Activated CD4-positive, alpha-beta T cell treated with anti-CD3 and anti-CD28 coated beads for 4 hours (primary cell): ENCODE measurements at regions not wholly inside any gene's neighbourhood (a gene's known extent, or its start where the extent isn't known, plus 50 kb on each side); places are given as distances from the start of the nearest gene placed in this dataset.
"Not testable (repeated sequence)": the region's sequence is repeated elsewhere in the genome, so short reads cannot be mapped to it uniquely, and the experiment has no call there.

Experiments used
- DNase-seq, 2 donors: peaks; one replicate each; pipeline ENCODE4 v3.0.0-alpha.2; 2020

GRCh38 chr2:37573451-37574388, 97.7 kb downstream of the CDC42EP3 start:
- DNase-seq = no peak

- no peak for DNase-seq
Observed at GRCh38 chr2:37575780-37576179, 95.7 kb downstream of the CDC42EP3 start.

- not testable (repeated sequence) for DNase-seq
Observed at GRCh38 chr2:37576194-37576593, 95.2 kb downstream of the CDC42EP3 start.

GRCh38 chr2:37576831-37577230, 94.6 kb downstream of the CDC42EP3 start:
- DNase-seq = no peak

GRCh38 chr2:37579192-37579713, 92.2 kb downstream of the CDC42EP3 start:
- DNase-seq = no peak

- not testable (repeated sequence) for DNase-seq
Observed at GRCh38 chr2:37579949-37580348, 91.5 kb downstream of the CDC42EP3 start.

- no peak for DNase-seq
Observed at GRCh38 chr2:37581433-37581832, 90.0 kb downstream of the CDC42EP3 start.

GRCh38 chr2:37582481-37583220, 88.8 kb downstream of the CDC42EP3 start:
- DNase-seq = no peak

- no peak for DNase-seq
Observed at GRCh38 chr2:37583402-37583801, 88.0 kb downstream of the CDC42EP3 start.

GRCh38 chr2:37583867-37584266, 87.6 kb downstream of the CDC42EP3 start:
- no peak for DNase-seq

GRCh38 chr2:37585295-37585908, 86.0 kb downstream of the CDC42EP3 start:
- peak; percentile 50 to 63 for DNase-seq

- peak; percentile 74 to 78 for DNase-seq
Observed at GRCh38 chr2:37585982-37586621, 85.3 kb downstream of the CDC42EP3 start.

GRCh38 chr2:37586663-37587317, 84.7 kb downstream of the CDC42EP3 start:
- DNase-seq = no peak

GRCh38 chr2:37587817-37588216, 83.6 kb downstream of the CDC42EP3 start:
- no peak for DNase-seq

GRCh38 chr2:37588316-37588777, 83.1 kb downstream of the CDC42EP3 start:
- DNase-seq = no peak

GRCh38 chr2:37589298-37589697, 82.1 kb downstream of the CDC42EP3 start:
- no peak for DNase-seq

- no peak for DNase-seq
Observed at GRCh38 chr2:37590119-37590571, 81.3 kb downstream of the CDC42EP3 start.
